ENCODE measurements at regions not wholly inside any gene's neighbourhood (a gene's known extent, or its start where the extent isn't known, plus 50 kb on each side); places are given as distances from the start of the nearest gene placed in this dataset.

DNA sequence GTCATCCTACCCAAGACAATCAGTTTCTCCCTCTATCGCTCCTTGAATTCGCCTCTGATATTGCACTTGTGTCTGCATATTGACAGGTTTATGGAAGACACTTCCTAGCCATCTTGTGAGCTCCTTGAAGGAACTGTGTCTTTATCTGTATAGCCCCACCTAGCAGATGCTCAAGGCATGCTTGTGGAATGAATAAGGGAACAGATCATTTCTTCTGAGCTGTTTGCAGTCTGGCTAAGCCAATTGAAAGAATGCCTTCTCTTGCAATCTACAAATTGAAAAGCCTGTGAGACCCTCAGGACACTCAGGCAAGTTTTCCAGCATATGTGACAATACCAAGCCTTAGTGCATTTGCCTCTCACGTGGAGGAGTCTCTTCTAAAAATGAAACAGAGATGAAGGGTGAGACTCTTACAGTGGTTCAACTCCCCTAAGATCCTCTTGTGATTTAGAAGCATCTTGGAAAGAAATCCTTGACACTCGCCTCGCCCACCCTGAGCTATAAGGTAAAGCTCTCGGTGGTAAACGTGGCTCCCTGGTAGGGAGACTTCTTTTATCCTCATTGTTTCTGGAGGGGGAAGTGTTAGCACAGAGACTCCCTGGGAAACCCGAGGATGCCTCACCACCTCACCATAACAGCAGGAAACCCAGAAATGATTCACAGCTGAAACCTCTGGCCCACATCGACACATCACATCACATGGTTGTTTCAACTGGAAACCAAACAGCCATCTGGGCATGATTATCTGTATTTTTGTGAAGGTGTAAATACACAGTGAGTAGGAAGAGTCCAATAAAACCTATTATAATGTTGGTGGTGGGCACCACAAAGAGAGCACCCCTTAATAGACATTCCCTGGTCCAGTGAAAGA is 112.3 kb upstream of the BCL2L14 start:
- TF ChIP-seq, protein P1, sequence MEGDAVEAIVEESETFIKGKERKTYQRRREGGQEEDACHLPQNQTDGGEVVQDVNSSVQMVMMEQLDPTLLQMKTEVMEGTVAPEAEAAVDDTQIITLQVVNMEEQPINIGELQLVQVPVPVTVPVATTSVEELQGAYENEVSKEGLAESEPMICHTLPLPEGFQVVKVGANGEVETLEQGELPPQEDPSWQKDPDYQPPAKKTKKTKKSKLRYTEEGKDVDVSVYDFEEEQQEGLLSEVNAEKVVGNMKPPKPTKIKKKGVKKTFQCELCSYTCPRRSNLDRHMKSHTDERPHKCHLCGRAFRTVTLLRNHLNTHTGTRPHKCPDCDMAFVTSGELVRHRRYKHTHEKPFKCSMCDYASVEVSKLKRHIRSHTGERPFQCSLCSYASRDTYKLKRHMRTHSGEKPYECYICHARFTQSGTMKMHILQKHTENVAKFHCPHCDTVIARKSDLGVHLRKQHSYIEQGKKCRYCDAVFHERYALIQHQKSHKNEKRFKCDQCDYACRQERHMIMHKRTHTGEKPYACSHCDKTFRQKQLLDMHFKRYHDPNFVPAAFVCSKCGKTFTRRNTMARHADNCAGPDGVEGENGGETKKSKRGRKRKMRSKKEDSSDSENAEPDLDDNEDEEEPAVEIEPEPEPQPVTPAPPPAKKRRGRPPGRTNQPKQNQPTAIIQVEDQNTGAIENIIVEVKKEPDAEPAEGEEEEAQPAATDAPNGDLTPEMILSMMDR (IDR thresholded peaks at IDR 0.05; ENCODE audit: insufficient read depth, low read length, severe bottlenecking) = no peak
- FAIRE-seq (no peak), DNase-seq (ENCODE audit: low read depth) (peak; percentile 93)
- Histone ChIP-seq H3K27me3 (ENCODE audit: control insufficient read depth, insufficient read depth, low read length) (peaks cover 1% of the 10 kb centered on the region), H3K36me3 (ENCODE audit: control insufficient read depth, insufficient read depth, low read length) (no peaks in the 10 kb centered on the region), H3K4me3 (ENCODE audit: low read depth, low read length) (no peak overlapping the region)

DNA sequence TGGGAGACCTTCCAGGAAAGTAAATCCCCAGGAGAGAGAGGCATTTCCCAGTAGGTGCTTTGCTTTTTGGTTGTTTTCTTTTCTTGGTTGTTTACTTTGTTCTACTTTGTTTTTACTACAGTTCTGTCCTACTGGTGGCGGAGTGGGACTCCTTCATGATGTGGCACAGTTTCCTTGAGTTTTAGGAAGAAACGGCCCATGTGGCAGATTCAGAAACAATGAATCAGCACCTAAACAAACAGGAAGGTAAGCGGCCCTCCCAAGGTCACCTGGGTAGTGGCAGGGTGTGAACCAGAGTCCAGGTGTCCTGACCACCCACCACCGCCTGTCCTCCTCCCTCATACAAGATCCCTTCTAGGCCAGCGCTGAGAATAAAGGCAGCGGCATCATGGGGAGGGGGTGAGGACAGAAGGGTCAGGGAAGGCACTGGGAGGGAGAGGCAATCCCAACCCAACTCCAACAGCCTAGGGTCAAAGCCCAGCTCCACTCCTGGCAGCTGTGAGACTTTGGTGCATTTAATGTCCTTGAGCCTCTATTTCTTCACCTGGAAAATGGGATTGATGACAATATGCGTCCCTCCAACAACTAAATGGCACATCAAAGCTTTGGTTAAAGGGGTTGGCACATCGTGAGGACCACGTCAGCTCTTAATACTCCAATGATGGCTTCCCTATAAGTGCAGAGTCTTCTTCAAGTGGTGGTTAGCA is 111.5 kb upstream of the BCL2L14 start:
- Histone ChIP-seq H3K4me3 (ENCODE audit: low read depth, low read length) (no peak overlapping the region), H3K27me3 (ENCODE audit: control insufficient read depth, insufficient read depth, low read length) (peaks cover 1% of the 10 kb centered on the region), H3K36me3 (ENCODE audit: control insufficient read depth, insufficient read depth, low read length) (no peaks in the 10 kb centered on the region)
- FAIRE-seq (peak; percentile 13), DNase-seq (ENCODE audit: low read depth) (peak; percentile 63)
- TF ChIP-seq, protein P1 (IDR thresholded peaks at IDR 0.05; ENCODE audit: insufficient read depth, low read length, severe bottlenecking) = no peak

DNA sequence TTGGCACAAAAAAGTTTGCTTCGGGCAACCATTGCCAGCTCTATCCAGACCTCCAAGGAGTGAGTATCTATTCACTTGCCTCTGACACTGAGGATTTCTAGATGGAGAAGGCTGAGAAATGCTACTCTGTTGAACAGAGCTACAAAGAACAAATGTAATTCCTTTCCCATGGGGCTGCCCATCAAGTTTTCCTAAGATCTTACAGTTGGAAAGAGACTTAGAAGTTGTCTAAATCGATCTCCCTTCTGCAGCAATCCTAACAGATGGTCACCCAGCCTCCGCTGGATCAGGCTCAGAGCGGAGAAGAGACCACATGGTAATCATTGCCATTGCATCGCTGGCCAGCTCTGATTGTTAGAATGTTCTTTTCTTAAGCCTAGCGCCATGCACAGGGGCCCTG is 110.1 kb upstream of the BCL2L14 start:
- TF ChIP-seq, protein P1 (IDR thresholded peaks at IDR 0.05; ENCODE audit: insufficient read depth, low read length, severe bottlenecking) = no peak
- FAIRE-seq (no peak), DNase-seq (ENCODE audit: low read depth) (no peak)
- peaks cover 1% of the 10 kb centered on the region for H3K27me3 ChIP-seq (ENCODE audit: control insufficient read depth, insufficient read depth, low read length)
- no peaks in the 10 kb centered on the region for H3K36me3 ChIP-seq (ENCODE audit: control insufficient read depth, insufficient read depth, low read length)
- no peak overlapping the region for H3K4me3 ChIP-seq (ENCODE audit: low read depth, low read length)

DNA sequence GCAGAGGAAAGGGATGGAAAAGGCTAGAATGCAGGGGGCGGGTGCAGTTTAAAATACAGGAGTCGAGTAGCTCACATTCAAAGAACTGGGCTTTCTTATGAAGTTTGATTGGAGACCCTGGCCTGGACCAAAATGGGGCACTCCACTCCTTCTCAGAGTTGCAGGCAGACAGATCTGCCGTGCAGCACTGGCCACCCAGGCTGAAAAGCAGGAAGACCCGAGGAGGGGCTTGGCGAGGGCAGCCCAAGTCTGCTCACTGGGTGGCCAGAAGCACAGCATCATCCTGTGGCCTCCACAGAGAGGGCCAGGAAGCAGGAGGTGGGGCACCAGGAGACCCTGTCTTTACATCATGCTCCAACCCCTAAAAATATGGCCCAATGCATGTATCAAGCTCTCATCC is 109.1 kb upstream of the BCL2L14 start:
- TF ChIP-seq, protein P1 (IDR thresholded peaks at IDR 0.05; ENCODE audit: insufficient read depth, low read length, severe bottlenecking) = no peak
- H3K36me3 ChIP-seq (ENCODE audit: control insufficient read depth, insufficient read depth, low read length) = no peaks in the 10 kb centered on the region
- FAIRE-seq (no peak), DNase-seq (ENCODE audit: low read depth) (no peak)
- H3K27me3 ChIP-seq (ENCODE audit: control insufficient read depth, insufficient read depth, low read length) = no peaks in the 10 kb centered on the region
- no peak overlapping the region for H3K4me3 ChIP-seq (ENCODE audit: low read depth, low read length)

DNA sequence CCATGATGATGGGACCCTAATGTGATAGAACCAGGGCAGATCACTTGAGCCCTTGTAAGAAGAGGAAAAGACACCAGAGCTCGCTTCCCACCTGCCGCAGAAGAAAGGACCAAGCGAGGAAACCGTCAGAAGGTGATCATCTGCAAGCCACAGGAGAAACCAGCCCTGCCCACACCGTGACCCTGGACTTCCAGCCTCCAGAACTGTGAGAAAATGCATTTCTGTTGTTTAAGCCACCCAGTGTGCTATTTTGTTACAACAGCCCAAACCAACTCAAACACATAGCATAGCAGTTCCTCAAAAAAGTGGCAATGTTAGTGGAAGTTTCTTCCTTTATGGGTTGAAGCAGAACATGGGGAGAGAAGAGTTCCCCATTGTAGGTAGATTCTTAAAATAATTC is 107.9 kb upstream of the BCL2L14 start:
- FAIRE-seq = peak; percentile 80
- H3K36me3 ChIP-seq (ENCODE audit: control insufficient read depth, insufficient read depth, low read length) = no peaks in the 10 kb centered on the region
- no peak for DNase-seq (ENCODE audit: low read depth)
- H3K4me3 ChIP-seq (ENCODE audit: low read depth, low read length) = no peak overlapping the region
- no peaks in the 10 kb centered on the region for H3K27me3 ChIP-seq (ENCODE audit: control insufficient read depth, insufficient read depth, low read length)
- TF ChIP-seq, protein P1 (IDR thresholded peaks at IDR 0.05; ENCODE audit: insufficient read depth, low read length, severe bottlenecking) = no peak

Data from bronchial epithelial cell (primary cell).